A549 (cell line): ENCODE measurements at regions not wholly inside any gene's neighbourhood (a gene's known extent, or its start where the extent isn't known, plus 50 kb on each side); places are given as distances from the start of the nearest gene placed in this dataset.

Experiments
- CTCF ChIP-seq: fragments of >200 bp; sonication (Bioruptor Twin); formaldehyde crosslinking; IDR thresholded peaks from 3 replicates; pipeline ENCODE4 v1.5.1; 2016
- EP300 ChIP-seq, 2 experiments: fragments of >200 bp; sonication (Bioruptor Twin); formaldehyde crosslinking; IDR thresholded peaks; 2 replicates in 1 of 2; 3 replicates in 1 of 2; pipeline ENCODE4 v1.6.1; 2016 to 2017
- KDM1A ChIP-seq: fragments of 200-600 bp; sonication (generic); IDR thresholded peaks from 2 replicates; pipeline ENCODE4 v1.6.1; 2016; ENCODE audit warnings: low read depth, mild to moderate bottlenecking
- MYC ChIP-seq: IDR thresholded peaks from 2 replicates; pipeline ENCODE4 v1.6.1; 2012; ENCODE audit warnings: mild to moderate bottlenecking, inconsistent platforms, low read length, improper control_type of control experiment, borderline replicate concordance
- NR3C1 ChIP-seq: fragments of >200 bp; sonication (Bioruptor Twin); formaldehyde crosslinking; IDR thresholded peaks from 3 replicates; pipeline ENCODE4 v1.6.1; 2017
- PHF8 ChIP-seq: fragments of 200-600 bp; sonication (generic); IDR thresholded peaks from 2 replicates; pipeline ENCODE4 v1.6.1; 2016; ENCODE audit warnings: low read depth, mild to moderate bottlenecking, antibody characterized with exemption, moderate library complexity, borderline replicate concordance
- POLR2A ChIP-seq: IDR thresholded peaks from 2 replicates; pipeline ENCODE4 v1.6.1; 2012; ENCODE audit warnings: mild to moderate bottlenecking, low read length
- RARB ChIP-seq: fragments of 250-450 bp; sonication (Bioruptor Pico); IDR thresholded peaks from 2 replicates; pipeline ENCODE4 v1.8.0; 2021; ENCODE audit warnings: mild to moderate bottlenecking, moderate library complexity
- REST ChIP-seq: fragments of 200-600 bp; sonication (generic); IDR thresholded peaks from 2 replicates; pipeline ENCODE4 v1.6.1; 2016; ENCODE audit warnings: antibody characterized with exemption, mild to moderate bottlenecking, moderate library complexity
- SMC3 ChIP-seq: fragments of >200 bp; sonication (Bioruptor Twin); formaldehyde crosslinking; IDR thresholded peaks from 3 replicates; pipeline ENCODE4 v1.6.1; 2018; ENCODE audit warnings: inconsistent platforms
- ZSCAN20 ChIP-seq: fragments of 250-450 bp; sonication (Bioruptor Pico); IDR thresholded peaks from 2 replicates; pipeline ENCODE4 v1.8.0; 2022; ENCODE audit warnings: mild to moderate bottlenecking, moderate library complexity
- TF ChIP-seq, protein P1 (sequence below): fragments of 450-650 bp; IDR thresholded peaks from 2 replicates; pipeline ENCODE4 v1.6.1; 2014; ENCODE audit warnings: antibody characterized with exemption

- TF ChIP-seq REST (no peak), POLR2A (no peak), KDM1A (no peak), CTCF (no peak), RARB (CRISPR knock-in tag) (no peak), NR3C1 (no peak), PHF8 (no peak), SMC3 (no peak), ZSCAN20 (CRISPR knock-in tag) (no peak), EP300 (IDR thresholded peaks at IDR 0.05) (no peak), MYC (no peak)
- TF ChIP-seq, protein P1, sequence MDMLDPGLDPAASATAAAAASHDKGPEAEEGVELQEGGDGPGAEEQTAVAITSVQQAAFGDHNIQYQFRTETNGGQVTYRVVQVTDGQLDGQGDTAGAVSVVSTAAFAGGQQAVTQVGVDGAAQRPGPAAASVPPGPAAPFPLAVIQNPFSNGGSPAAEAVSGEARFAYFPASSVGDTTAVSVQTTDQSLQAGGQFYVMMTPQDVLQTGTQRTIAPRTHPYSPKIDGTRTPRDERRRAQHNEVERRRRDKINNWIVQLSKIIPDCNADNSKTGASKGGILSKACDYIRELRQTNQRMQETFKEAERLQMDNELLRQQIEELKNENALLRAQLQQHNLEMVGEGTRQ: no peak
These were observed 73.3 kb downstream of the CD83 start for GRCh38 chr6:14190929-14191224.
